ENCODE measurements at regions not wholly inside any gene's neighbourhood (a gene's known extent, or its start where the extent isn't known, plus 50 kb on each side); places are given as distances from the start of the nearest gene placed in this dataset.

DNA sequence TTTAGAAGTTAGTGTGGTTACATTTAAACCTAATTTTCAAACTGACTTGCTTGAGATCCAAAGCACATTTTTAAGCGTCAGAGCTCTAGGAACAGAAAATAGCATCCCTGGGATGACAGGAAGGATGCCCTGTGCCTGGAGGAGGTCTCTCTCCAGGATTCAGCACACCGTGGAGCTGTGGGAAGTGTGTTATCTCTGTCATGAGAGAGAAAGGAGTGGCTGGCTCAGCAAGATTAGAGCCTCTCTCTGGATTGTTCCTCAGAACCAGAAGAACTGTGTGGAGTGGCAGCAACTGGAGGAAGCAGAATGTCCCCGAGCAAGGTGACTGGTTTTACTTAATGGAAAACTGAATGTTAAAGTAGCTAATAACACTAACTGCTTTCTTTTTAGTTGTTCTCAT is 233.6 kb upstream of the TGFBR2 start:
- no peak for DNase-seq

DNA sequence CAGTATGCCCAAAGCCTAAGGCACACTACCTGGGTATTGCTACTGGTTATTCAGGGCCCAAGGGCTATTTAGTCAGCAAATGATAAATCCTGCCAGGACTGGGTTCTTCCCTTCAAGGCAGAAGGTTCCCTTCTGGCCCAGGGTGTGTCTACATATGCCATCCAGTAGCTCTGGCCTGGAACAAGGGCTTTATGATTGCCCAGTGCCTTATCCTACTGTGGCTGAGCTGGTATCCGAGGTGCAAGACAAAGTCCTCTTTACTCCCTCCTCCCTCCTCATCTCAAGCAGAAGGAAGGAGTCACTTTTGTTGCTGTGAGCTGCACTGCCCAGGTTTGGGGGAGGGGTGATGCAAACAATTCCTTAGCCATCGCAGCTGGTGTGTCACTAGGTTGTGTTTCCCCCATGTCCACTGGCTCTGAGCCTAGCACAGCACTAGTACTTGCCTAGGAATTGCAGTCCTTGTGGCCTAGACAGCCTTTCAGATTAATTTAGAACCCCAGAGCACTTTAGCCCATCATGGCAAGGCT is 221.8 kb upstream of the TGFBR2 start:
- no peak for DNase-seq

DNA sequence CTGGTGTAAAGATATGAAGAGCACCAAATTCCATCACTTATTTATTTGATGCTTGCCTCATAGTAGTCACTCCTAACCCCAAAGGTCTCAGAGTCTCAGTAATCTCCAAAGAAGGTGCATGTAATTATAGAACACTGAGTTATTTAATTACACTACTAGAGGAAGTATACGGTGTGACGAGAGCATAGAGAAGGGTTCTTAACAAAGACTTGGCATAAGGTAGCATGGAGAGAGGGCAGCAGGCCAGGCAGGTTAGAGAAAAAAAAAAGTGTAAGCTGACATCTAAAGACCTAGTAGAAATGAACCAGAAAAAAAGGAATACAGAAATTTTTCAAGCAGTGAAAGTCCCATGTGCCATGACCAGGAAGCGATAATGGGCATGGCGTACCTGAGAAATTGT is 213.3 kb upstream of the TGFBR2 start:
- DNase-seq, result no peak

DNA sequence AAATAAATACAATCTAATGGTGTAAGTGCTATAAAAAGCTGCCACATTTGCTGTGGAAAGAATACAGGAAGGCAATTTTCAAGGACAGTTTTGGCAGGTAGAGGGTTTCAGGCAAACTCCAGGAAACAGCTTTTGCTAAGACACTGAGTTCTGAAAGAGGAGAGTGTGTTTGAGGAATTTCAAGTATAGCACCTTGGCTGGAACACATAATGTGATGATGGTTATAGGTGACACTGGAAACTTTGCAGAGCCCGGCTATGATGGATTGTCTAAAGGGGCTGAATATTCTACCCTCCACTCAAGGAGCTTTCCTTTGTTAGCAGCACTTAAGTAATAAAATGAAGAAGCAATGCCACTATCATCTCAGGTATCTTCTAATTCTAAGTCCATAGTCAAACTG is 209.4 kb upstream of the TGFBR2 start:
- no peak for DNase-seq

DNA sequence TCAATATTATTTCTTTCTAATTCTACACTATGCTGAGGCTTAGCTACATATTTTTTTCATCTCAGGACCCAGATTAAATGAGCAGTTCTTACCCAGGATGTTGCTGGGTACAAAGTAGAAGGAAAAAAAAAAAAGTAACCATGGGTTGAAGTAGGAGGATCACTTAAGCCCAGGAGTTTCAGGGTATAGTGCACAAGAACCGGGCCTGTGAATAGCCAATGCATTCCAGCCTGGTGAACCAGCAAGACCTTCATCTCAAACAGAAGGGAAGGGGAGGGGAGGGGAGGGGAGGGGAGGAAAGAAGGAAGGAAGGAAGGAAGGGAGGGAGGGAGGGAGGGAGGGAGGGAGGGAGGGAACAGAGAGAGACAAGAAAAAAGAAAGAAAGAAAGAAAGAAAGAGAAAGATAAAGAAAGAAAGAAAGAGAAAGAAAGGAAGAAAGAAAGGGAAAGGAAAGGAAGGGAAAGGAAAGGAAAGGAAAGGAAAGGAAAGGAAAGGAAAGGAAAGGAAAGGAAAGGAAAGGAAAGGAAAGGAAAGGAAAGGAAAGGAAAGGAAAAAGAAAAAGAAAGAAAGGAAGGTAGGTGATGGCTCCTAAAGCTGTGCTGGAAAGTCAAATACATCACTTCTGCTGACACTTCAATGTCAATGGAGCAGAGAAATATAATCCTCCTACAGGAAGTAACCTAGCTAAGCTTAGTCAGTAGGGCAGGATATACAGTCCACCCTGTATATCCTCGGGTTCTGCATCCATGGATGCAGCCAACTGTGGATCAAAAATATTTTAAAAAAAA is 206.8 kb upstream of the TGFBR2 start:
- DNase-seq, result peak; percentile 31

DNA sequence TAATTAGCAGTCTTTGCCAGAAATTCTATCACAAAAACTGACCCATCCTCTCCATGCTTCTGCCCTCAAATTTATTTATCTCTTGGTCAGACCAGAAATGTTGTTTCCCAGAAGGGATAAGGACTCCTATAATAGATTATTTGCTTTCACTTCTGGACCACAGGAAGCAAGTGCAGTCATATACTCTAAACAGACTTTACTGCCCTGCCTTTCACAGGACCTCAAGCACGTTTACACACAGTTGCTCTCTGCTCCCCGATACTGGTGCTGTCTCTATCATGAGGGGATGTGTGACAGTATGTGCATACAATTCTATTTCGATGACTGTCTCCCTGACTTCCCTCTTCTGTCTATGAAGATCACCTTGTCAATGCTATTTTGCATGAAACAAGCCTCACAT is 205.5 kb upstream of the TGFBR2 start:
- no peak for DNase-seq

DNA sequence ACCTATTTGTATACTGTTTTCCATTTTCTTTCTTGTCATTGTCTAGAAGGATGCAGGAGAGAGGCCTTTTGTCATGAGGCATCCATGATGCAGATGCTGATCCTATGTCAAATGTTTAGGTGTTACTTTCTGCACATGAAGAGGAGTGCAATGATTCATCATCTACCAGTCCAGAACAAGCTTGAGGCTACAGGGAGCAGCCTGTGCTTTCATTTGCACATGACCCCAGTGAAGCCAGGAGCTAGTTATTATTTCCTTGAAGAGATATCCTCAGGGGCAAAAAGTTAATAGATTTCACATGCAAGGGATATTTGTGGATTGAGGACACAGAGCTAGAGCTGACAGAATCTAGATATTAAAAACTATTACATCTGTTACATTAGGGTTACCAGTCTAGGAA is 204.4 kb upstream of the TGFBR2 start:
- DNase-seq, result peak; percentile 43

DNA sequence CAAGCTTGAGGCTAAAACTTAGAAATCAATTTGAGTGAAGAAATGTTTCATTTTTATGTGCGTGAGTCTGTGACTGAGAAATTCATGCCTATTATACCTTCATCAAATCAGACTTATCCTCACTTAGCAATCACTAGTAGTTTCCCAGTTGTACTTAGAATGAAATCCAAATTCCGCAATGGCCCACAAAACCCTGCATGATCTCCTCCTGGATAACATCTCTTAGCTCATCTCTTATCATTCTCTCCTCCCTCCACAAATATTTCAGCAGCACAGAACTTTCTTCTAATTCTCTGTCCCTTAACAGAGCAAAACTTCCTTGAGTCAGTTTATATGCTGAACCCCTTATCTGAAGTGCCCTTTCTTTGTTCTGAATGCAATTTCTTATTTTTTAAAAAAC is 198.8 kb upstream of the TGFBR2 start:
- DNase-seq, result no peak

DNA sequence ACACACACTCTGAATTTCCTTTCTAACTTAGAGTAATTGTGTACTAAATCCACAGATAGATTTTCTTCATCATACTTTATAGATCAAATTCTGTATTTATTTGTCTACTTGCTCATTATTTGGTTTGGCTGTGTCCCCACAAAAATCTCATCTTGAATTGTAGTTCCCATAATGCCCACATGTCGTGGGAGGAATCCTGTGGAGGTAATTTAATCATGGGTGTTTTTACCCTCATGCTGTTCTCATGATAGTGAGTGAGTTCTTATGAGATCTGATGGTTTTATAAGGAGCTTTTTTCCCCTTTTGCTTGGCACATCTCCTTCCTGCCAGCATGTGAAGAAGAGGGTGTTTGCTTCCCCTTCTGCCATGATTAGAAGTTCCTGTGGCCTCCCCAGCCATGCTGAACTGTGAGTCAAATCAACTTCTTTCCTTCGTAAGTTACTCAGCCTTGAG is 198.3 kb upstream of the TGFBR2 start:
- DNase-seq, result no peak

DNA sequence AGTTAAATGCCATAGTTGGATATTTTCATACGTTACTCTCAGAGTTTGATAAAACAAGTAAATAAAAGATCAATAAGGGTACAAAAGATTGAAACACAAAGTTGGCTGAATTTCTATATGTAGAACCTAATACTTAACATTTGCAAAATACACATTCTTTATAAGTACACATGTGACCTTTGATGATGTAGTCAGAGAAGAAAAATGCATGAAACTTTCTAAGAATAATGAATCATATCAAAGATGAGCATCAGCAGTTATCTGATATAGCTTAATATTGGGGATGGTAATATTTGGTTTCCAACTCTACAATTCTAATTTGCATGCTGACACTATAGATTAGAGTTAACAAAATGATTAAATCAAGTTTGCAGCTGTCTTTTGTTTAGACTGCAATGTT is 188.0 kb upstream of the TGFBR2 start:
- peak; percentile 46 for DNase-seq

DNA sequence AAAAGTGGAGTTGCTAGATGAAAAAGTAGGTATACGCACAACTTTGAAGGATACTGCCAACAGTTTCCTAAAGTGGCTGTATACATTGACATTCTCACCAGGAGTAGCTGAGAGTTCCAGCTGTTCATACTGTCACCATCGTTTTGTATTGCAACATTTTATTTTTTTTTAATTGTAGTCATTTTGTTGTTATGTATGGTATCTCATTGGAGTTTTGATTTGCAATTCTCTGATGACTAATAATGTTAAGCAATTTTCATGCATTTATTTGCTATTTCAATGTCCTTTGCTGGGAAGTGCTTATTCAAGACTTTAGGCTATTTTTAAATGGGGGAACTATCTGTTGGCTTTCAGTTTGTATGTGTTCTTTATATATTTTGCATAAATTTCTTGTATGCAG is 185.1 kb upstream of the TGFBR2 start:
- DNase-seq, result peak; percentile 56

DNA sequence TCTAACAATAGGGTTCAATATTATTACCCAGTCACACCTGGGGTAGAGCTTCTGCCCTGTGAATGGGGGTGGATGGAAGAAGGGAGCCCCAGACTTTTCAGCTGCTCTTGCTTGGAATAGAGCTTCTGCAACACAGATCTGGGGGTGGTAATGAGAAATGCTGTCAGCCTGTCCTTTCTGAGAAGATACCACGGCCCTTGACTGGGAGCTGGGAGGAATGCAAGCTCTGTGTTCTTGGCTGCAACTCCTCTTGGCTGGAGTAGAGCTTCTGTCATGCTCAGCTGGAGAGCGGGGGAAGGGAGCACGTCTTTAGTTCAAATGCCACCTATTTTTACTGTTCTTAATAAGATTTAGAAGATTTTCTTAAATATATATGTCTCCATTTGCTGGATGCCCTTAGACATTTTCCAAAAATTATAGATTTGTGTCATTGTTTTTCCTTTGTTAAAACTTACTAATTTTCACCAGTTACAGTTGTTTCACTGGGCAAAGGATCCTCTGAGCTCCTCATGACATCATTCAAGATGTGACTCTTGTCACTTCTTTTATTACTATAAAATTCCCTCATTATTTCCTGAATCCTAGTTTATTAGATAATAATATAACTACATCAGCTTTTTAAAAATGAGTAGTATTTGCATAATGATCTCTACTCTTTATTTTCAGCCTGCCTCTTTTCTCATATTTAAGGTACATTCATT is 180.0 kb upstream of the TGFBR2 start:
- peak; percentile 76 for DNase-seq

DNA sequence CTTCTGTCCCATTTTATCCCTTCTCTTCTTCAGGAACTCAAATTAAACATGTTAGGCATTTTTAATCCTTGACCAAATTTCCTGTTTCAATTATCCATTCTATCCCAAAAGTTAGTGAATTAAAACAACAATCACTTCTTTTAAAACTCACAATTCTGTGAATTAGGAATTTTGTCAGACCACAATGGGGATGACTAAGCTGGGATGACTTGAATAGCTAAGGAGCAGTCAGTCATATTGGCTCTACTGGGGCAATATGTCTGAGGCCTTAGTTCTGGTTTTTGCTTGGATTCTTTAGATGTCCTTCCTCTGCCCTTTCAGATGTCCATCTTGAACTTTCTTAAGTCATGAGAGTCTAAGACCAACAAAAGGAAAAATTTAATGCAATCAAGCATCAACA is 178.2 kb upstream of the TGFBR2 start:
- DNase-seq, result peak; percentile 81

DNA sequence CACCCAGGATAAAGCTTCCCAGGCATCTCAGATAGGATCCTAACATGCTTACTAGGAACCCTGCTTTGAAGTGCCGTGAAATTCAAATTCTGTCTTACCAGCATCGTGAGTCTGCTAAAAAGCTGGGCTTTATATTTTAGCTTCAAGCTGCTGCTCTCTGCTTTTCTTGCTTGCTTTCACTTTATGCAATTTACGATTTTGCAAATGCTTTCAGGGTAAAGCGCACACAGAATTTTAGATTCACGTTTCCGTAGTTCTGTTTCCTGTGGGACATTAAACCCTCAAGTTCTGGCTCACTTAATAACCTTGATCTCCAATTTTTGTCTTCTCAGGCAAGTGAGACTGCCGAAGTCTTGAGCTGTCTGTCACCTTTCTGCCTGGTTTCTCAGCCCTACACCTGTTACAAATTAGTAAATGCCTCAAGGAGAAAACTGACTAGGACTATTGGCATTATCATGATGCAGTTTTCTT is 170.5 kb upstream of the TGFBR2 start:
- no peak for DNase-seq

DNA sequence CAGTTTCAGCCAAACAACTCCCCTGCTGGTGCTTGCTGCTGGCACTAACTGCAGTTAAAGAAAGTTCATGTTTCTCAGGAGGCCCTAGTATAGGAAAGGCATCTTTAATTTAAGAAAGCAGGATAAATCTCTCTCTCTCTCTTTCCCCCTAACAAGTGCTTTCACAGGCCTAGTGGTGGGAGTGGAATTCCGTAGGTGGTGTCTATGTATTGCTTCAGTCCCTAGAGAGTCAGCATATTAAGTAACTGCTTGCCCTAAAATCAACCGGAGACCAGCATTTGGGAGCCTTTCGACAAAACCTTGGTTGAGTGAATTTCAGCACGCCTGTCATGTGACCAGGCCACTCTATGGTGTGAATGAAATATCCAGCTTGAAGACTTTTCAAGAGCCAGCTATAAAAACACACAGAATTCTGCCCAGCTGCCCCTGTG is 169.2 kb upstream of the TGFBR2 start:
- DNase-seq, result peak; percentile 68

DNA sequence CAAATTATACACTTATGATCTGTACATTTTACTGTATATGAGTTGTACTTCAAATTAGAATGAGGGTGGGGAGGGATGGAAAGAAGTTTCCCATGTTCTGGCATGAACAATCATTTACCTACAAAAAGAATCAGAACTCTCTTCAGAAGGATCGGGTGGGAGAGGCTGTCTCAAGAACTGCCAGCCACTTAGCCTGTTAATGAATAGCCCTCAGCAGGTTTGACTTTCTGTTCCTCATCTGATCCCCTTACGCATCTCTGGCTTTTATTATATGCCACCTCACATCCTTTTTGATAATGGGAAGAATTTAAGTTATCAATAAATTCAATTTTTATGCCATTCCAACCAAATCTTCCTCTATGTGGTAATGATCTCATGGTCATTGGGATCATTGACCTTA is 168.3 kb upstream of the TGFBR2 start:
- DNase-seq, result no peak

DNA sequence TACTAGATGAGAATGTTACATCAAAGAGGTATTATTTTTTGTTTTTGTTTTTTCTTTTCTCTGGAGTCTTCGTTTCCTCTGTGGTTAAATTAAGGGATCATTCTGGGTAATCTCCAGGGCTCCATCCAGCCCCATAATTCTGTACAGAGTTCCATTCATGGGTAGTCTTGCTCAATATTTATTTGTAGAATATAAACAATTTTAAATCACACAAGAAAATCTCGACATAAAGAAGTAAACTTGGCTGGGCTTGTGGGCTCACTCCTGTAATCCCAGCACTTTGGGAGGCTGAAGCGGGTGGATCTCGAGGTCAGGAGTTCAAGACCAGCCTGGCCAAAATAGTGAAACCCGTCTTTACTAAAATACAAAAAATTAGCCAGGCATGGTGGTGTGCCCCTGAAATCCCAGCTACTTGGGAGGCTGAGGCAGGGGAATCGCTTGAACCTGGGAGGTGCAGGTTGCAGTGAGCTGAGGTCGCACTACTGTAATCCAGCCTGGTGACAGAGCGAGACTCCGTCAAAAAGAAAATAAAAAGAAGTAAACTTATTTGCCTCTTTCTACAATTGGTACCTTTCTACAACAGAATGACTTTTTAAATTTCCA is 166.8 kb upstream of the TGFBR2 start:
- DNase-seq, result no peak

DNA sequence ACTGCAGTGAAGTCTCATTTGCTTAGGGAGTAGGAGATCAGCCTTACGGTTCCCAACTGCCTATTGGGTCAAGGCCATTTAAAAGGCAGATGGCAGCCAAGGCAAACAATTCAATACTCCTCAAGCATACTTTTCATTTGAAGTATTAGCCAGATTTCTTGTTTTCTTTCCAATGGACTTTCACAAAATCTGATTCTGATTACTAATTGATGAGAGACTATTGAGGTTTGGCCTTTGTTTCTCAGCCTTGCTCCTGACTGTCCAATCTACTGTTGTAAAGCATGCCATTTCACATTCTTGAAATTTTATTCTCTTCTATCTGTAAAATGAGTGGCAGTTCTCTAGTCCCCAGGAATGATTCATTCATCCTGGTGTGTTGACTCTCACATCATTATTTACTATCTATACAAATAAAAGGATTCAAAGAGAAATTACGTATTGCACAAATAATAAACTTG is 166.2 kb upstream of the TGFBR2 start:
- DNase-seq, result peak; percentile 83

DNA sequence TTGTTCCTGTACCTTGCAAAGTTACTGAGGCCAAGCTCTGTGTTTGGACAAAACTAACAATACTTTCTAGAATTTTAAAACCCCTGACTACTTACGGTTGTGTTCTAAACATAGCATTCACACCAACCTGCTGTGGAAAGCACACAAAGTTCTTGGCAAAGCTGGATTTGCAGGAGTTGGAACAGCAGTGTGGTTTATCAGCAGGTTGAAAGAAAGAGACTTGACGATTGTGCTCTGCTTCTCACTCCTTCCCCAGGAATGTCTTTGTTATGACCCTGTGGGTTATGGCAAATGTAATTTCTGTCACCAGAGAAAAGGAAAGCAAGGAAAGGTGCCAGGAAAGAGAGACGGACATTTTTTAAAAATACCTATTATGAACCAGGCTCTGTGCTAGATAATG is 165.5 kb upstream of the TGFBR2 start:
- no peak for DNase-seq

DNA sequence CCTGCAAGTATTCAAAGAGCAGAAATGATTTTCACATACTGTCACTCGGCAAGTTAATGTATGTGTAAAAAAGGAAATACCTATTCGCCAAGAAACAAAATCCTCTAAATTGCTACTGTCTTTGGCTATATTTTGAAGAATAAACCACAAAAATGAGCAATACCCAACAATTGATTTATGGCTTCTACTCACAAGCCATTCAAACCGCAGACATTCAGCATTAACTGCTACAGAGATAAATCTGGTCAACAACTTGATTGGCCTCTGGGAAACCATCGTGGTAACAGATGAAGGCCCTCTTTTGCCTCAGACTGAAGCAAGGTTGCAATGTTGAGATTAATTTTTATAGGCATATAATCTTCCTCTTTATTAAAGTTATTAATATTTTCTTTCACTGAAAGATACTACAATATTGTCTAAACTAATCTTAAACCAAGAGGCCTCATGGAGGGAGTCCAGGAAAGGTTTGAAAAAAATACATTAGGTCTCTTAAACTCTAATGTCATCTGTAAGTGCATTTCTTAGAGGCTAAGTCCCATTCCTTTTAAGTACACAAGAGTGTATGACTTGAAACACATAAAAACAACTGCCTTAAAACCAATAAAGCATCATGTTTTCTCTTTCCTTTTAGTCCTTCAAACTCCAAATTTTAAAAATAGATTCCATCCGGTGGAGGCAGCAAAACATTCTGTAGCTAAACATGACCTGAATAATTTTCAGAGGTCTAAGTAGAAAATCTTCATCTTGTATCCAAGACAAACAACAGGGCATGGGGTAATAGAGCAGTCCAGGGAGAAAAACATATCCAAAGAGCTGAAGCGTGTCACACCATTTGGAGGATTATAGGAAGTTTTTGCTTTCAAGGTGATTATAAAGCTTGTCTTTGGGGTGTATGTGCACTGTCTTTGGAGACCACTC is 162.4 kb upstream of the TGFBR2 start:
- peak; percentile 95 for DNase-seq

DNA sequence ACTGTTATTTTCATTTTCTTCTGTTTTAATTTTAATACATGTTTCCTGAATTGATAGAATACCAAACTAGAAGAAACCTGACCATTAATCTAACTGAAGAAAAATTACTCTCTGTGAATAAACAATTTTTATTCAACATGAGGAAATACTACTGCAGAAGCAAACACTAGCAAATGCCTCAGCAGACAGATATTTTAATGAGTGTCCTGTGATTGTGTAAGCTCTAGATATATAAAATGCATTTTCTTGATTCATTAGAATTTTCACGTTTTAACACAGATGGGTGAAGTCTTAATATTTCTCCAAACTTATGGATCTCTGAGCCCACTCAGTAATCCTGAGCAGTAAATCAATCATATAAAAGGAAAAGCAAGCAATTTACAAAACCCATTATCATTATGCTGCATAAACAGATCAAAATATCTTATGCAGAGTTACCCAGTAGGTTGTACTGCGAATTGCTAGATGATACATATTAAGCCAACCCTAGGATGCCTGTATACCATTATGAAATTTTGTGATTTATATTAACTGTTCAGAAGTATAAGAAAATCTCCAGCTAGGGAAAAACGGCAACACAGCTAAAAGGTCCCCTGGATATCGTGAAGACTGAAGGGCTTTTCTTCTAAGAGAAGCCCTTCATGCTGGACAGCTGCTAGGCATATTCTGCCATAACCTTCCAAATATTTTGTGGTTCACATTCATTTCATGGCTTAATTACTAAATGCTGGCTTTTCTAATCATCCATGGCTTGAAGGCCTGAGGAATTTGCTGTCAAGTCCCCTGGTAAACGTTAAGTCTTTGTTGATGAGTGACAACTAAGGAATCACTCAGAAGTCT is 157.7 kb upstream of the TGFBR2 start:
- DNase-seq, result peak; percentile 82

DNA sequence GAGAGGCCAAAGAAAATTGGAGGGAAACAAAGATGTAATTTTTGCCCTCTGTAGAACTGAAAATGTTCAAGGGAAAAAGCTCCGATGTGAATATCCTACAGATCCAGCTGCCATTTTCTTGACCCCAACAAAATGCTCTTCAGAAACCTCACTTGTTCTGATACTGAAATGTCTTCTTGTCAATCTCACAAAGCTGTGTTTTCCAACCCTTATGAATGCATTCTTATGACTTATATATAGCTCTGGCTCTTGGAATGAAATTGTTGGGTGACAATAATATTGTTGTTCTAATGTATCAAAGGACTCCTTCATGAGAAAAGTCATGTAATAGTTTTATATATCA is 157.1 kb upstream of the TGFBR2 start:
- DNase-seq, result no peak
